Upper lobe of left lung (tissue), 6 donors: ENCODE measurements at regions not wholly inside any gene's neighbourhood (a gene's known extent, or its start where the extent isn't known, plus 50 kb on each side); places are given as distances from the start of the nearest gene placed in this dataset.

ENCODE experiments used
- ATAC-seq, 2 donors: fragments of 200-7000 bp; cut with Tn5 transposase; one replicate each; pipeline ENCODE4 v1.9.1; 2022; ENCODE audit warnings: mild to moderate bottlenecking in 2 of 2, moderate library complexity in 2 of 2; ENCODE audit not compliant: low FRiP score in 2 of 2
- DNase-seq, 2 donors: peaks; one replicate each; pipeline ENCODE4 v3.0.0-alpha.2; 2019 to 2020
- H3K27ac ChIP-seq, 4 donors: fragments of 200-600 bp; sonication (generic); one replicate each; pipeline ENCODE4 v1.5.1; 2016 to 2019
- H3K27me3 ChIP-seq, 4 donors: fragments of 200-600 bp; sonication (generic); one replicate each; pipeline ENCODE4 v1.5.1; 2017 to 2019
- H3K36me3 ChIP-seq, 4 donors: fragments of 200-600 bp; sonication (generic); one replicate each; pipeline ENCODE4 v1.5.1; 2016 to 2019
- H3K4me1 ChIP-seq, 4 donors: fragments of 200-600 bp; sonication (generic); one replicate each; pipeline ENCODE4 v1.5.1; 2018 to 2019
- H3K4me3 ChIP-seq, 4 donors: fragments of 200-600 bp; sonication (generic); one replicate each; pipeline ENCODE4 v1.5.1; 2017 to 2019; ENCODE audit warnings: mild to moderate bottlenecking in 2 of 4, moderate library complexity in 1 of 4
- H3K9me3 ChIP-seq, 4 donors: fragments of 200-600 bp; sonication (generic); one replicate each; pipeline ENCODE4 v1.5.1; 2018 to 2019
- EP300 ChIP-seq, 4 donors: sonication (generic); formaldehyde crosslinking; IDR thresholded peaks; one replicate each; pipeline ENCODE4 v1.5.1; 2017; ENCODE audit warnings: antibody characterized with exemption in 4 of 4, control low read depth in 2 of 4
- POLR2A ChIP-seq, 4 donors: fragments of 450-650 bp; IDR thresholded peaks; one replicate each; pipeline ENCODE4 v1.5.1; 2016 to 2017; ENCODE audit warnings: antibody characterized with exemption in 4 of 4, mild to moderate bottlenecking in 2 of 4
- POLR2AphosphoS5 ChIP-seq, 2 donors: sonication (generic); formaldehyde crosslinking; IDR thresholded peaks; one replicate each; pipeline ENCODE4 v1.5.1; 2017; ENCODE audit warnings: antibody characterized with exemption in 2 of 2
- WGBS, 2 donors: methylation state at CpG; one replicate each; pipeline ENCODE4 v1.1.5; 2017 to 2018; 5-methylcytosine and 5-hydroxymethylcytosine counted together
- TF ChIP-seq, protein P1 (sequence below), 6 experiments: fragments of 450-650 bp in 4 of 6; fragments of 200-600 bp in 2 of 6; sonication (generic) in 2 of 6; IDR thresholded peaks; one replicate each; pipeline ENCODE4 v1.5.1; 2016 to 2019; ENCODE audit warnings: antibody characterized with exemption in 6 of 6
- donor health status: DM: no; HTN: no; CAD: no; lungs with moderate emphysema.
- donor health status: DM: no; HTN: yes; CAD: no; lungs with severe emphysema.

DNA sequence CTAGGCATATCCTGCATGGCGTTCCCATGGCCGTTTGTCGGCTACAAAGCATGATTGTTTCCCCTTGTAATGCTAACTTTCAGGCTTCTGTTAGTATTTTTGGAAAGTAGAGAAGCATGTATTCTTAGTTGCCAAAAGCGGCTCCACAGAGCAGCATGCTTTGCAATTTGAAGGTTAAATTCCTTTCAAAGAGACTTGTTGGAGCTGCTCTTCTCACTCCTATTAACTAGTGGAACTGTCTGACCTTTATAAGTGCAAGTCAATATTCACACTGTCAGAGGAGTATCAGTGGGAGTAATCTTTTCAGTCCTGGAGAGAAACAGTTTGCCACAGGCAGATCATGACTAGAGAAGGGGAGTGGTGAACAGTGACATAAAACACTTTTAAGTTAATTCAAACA lies 656.1 kb upstream of the NOVA1 start:
- ATAC-seq, result no peak
- no peak for TF ChIP-seq POLR2A (IDR thresholded peaks at IDR 0.05)
- TF ChIP-seq, protein P1, sequence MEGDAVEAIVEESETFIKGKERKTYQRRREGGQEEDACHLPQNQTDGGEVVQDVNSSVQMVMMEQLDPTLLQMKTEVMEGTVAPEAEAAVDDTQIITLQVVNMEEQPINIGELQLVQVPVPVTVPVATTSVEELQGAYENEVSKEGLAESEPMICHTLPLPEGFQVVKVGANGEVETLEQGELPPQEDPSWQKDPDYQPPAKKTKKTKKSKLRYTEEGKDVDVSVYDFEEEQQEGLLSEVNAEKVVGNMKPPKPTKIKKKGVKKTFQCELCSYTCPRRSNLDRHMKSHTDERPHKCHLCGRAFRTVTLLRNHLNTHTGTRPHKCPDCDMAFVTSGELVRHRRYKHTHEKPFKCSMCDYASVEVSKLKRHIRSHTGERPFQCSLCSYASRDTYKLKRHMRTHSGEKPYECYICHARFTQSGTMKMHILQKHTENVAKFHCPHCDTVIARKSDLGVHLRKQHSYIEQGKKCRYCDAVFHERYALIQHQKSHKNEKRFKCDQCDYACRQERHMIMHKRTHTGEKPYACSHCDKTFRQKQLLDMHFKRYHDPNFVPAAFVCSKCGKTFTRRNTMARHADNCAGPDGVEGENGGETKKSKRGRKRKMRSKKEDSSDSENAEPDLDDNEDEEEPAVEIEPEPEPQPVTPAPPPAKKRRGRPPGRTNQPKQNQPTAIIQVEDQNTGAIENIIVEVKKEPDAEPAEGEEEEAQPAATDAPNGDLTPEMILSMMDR (IDR thresholded peaks at IDR 0.05), result no peak
- TF ChIP-seq POLR2AphosphoS5 (IDR thresholded peaks at IDR 0.05), result no peak
- no peak for TF ChIP-seq EP300 (IDR thresholded peaks at IDR 0.05)
- DNase-seq, result no peak
- WGBS, 2 donors, result 75 to 79% methylated on average over 4 of the region's 4 CpGs
- H3K27me3 ChIP-seq, result no peaks in the 10 kb centered on the region
- H3K4me3 ChIP-seq, result no peak overlapping the region
- H3K27ac ChIP-seq, result no peak overlapping the region
- no peaks in the 10 kb centered on the region for H3K36me3 ChIP-seq
- H3K4me1 ChIP-seq, result no peaks in the 10 kb centered on the region
- H3K9me3 ChIP-seq, result no peaks in the 10 kb centered on the region

DNA sequence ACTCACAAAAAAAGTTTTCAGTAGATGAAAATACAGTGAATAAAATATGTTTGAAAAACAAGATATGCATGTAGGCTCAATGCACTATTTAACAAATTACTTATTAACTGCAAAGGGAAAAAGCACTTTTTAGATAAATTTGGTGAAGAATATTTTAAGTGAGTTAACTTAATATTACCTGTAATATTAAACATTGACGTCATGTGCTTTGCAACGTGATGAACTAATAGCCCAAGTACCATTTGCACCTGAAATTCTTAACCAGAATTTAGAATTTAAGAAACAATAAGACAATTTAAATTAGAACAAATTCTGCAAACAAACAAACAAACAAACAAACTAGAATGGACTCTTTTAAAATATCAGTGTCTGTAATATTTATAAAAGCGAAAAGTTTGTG lies 659.0 kb upstream of the NOVA1 start:
- TF ChIP-seq EP300 (IDR thresholded peaks at IDR 0.05) (no peak), POLR2A (IDR thresholded peaks at IDR 0.05) (no peak), POLR2AphosphoS5 (IDR thresholded peaks at IDR 0.05) (no peak)
- TF ChIP-seq, protein P1 (IDR thresholded peaks at IDR 0.05), result no peak
- Histone ChIP-seq H3K4me1 (no peaks in the 10 kb centered on the region), H3K4me3 (no peak overlapping the region), H3K9me3 (no peaks in the 10 kb centered on the region), H3K36me3 (no peaks in the 10 kb centered on the region), H3K27me3 (no peaks in the 10 kb centered on the region), H3K27ac (no peak overlapping the region)
- ATAC-seq (no peak), DNase-seq (no peak)
- WGBS, 2 donors, result 87 to 90% methylated on average over 3 of the region's 3 CpGs

DNA sequence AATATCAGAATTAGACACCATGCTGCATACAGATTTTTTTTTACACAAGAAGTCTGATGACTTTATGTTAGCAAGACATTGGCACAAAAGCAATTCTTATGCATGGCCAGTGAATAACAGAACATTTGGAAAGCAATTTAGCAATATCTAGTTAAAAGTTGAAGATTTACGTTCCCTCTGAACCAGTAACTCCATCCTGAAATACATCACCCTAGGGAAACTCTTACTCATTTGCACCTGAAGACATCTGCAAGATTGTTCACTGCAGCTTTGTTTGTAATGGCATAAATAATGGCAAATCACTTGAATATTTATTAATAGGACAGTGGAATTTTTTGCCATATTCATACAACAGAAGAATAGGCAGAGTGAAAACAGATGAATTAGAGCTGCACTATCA lies 670.0 kb upstream of the NOVA1 start:
- DNase-seq, result no peak

DNA sequence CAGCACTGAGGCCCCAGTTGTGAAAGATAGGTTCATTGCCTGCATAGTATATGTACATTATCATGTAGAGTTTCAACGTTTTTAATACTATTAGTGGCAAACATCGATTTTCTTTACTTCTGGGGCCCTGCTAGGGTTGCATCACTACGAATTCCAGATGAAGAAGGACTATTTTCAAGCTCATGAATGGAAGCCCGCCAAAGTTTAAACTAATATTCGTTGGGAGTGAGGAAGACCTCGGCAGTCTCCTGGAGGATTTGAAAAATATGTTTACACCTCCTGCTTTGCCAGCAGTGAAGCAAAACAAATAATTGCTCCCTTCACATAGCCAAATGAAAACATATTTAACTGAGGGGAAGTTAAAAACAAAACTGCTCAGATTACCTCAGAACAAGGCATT lies 672.9 kb upstream of the NOVA1 start:
- no peaks in the 10 kb centered on the region for H3K9me3 ChIP-seq
- H3K4me1 ChIP-seq, result no peaks in the 10 kb centered on the region
- H3K27me3 ChIP-seq, result no peaks in the 10 kb centered on the region
- 70 to 78% methylated on average over 6 of the region's 6 CpGs for WGBS, 2 donors
- TF ChIP-seq POLR2AphosphoS5 (IDR thresholded peaks at IDR 0.05) (no peak), EP300 (IDR thresholded peaks at IDR 0.05) (no peak), POLR2A (IDR thresholded peaks at IDR 0.05) (no peak)
- TF ChIP-seq, protein P1 (IDR thresholded peaks at IDR 0.05), result no peak
- H3K36me3 ChIP-seq, result no peaks in the 10 kb centered on the region
- no peak overlapping the region for H3K27ac ChIP-seq
- DNase-seq, result no peak
- ATAC-seq, result no peak
- no peak overlapping the region for H3K4me3 ChIP-seq

More for the DNA sequence above, 670.0 kb upstream of the NOVA1 start:
- H3K27ac ChIP-seq, result no peak overlapping the region
- H3K27me3 ChIP-seq, result no peaks in the 10 kb centered on the region
- H3K36me3 ChIP-seq, result no peaks in the 10 kb centered on the region
- H3K9me3 ChIP-seq, result no peaks in the 10 kb centered on the region
- TF ChIP-seq POLR2A (IDR thresholded peaks at IDR 0.05), result no peak
- TF ChIP-seq POLR2AphosphoS5 (IDR thresholded peaks at IDR 0.05), result no peak
- no peak for TF ChIP-seq EP300 (IDR thresholded peaks at IDR 0.05)
- TF ChIP-seq, protein P1 (IDR thresholded peaks at IDR 0.05), result no peak
- no peak overlapping the region for H3K4me3 ChIP-seq
- ATAC-seq, result no peak
- no peaks in the 10 kb centered on the region for H3K4me1 ChIP-seq
- 74 to 80% methylated on average over 1 of the region's 1 CpG for WGBS, 2 donors

DNA sequence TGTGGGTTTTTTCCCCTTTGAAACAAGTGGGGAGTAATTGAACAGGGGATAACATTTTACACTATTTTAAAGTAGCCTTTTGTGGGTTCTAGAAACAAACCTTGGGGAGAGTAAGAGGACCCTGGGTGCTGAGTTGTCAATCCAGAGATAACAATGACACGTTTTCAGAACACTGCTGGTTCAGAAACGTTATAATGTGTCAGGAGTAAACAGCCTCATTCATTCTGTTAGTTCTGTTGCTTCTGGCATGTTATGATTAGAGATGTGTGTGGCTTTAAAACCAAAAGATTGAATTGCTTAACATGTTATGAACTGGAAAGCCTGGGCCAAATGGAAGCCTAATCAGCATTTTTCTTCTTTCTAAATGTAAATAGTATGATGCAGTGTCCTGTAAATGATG lies 680.5 kb upstream of the NOVA1 start:
- Histone ChIP-seq H3K4me1 (no peaks in the 10 kb centered on the region), H3K9me3 (no peaks in the 10 kb centered on the region), H3K27ac (no peak overlapping the region), H3K27me3 (no peaks in the 10 kb centered on the region), H3K4me3 (no peak overlapping the region), H3K36me3 (no peaks in the 10 kb centered on the region)
- 12 to 18% methylated on average over 2 of the region's 2 CpGs for WGBS, 2 donors
- DNase-seq (no peak), ATAC-seq (no peak)
- TF ChIP-seq EP300 (IDR thresholded peaks at IDR 0.05), result no peak
